Endothelial cell of hepatic sinusoid (primary cell): ENCODE measurements at regions not wholly inside any gene's neighbourhood (a gene's known extent, or its start where the extent isn't known, plus 50 kb on each side); places are given as distances from the start of the nearest gene placed in this dataset.

Experiments
- in situ Hi-C: cut with HindIII; loops from 2 replicates; pipeline ENCODE4 v1.10.0; 2017; ENCODE audit warnings: low sequenced_read_pairs

DNA sequence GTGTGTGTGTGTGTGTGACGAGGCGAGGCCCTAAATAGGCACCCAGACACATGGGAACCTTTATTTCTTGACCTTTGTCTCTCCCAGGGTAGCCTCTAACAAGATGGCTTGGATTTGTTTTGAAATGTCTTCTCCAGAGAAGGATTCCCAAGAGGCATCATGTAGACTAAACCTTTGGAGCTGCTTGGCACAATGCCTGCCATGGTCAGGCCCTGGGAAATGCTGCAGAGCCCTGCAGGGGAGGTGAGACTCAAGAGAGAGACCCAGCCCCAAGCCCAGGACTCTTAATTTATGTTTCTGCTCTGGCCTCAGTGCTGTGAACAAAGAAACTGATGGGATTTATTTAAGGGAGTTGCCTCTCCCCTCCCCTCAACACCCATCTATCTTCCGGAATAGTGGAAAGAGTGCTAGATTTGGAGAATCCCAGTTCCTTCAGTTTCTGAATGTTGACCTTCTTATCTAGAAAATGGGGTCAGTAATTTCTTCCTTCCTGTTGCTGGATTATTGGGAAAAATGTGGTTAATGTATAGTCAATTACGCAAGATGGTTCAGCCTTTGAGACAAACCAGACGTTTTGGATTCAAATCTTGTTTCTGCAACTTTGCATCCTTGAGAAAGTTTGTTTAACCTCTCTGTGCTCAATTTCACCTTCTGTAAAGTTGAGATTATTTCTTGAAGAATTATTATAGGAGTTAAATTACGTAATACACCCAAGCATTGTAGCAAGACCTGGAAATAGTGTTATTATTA is 434.8 kb downstream of the MAFB start:
- in situ Hi-C loops = no loop called here

- in situ Hi-C loops = no loop called here
Observed at GRCh38 chr20:40251284-40251932, 437.6 kb downstream of the MAFB start.

DNA sequence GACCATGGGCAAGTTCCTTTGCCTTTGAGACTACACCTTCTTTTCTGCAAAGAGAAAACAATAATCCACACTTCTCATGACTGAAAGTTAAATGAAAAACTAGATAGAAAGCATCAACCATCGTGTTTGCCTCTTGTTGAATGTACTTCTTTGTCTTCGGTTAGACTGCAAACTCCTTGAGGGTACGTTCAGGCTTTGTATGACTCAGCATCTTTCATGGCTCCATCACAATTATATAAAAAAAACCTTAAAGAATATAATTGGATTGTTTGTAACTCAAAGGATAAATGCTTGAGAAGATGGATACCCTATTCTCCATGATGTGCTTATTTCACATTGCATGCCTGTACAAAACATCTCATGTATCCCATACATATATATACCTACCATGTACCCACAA is 439.2 kb downstream of the MAFB start:
- in situ Hi-C loops = no loop called here

DNA sequence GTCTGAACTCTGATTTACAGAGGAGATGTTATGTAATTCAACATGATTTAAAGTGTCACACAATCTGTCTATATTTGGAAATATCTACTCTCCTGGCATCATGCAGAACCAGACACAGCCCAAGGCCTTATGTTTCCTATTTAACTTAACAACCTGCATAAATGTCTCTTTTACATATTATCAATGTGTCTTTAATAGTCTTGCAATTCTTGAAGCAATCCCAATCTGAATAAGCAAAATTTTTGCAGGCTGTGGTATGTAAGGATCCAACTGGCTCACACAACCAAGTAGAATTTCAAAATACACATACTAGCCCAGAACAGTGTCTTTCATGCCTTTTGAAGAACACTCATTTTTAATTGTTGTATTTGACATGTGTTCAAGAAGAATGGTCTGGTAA is 443.2 kb downstream of the MAFB start:
- in situ Hi-C loops = no loop called here

- in situ Hi-C loops = no loop called here
Observed at GRCh38 chr20:40244286-40244685, 444.8 kb downstream of the MAFB start.

GRCh38 chr20:40241596-40242343 is 447.3 kb downstream of the MAFB start:
- in situ Hi-C loops = no loop called here

GRCh38 chr20:40238511-40238910 is 450.5 kb downstream of the MAFB start:
- in situ Hi-C loops = no loop called here

- in situ Hi-C loops = no loop called here
Observed at GRCh38 chr20:40234593-40234992, 454.4 kb downstream of the MAFB start.

DNA sequence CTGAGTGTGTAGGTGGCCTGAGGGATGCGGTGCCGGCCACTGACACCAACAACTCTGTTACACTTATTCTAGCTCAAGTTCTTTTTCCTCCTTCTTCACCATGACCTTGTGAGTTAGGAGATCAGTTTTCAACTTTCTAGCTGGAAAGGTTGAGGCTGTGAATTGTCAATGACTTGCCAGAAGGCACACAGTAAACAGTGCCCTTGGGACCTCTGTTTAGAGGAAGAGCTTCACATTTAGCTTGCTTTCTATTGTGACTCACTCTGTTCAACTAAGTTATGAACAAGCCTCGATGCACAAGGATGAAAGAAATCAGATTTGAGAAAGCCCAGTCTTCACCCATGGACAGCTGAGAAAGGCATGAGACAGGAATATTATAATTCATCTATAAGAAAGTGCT is 455.6 kb downstream of the MAFB start:
- in situ Hi-C loops = no loop called here

DNA sequence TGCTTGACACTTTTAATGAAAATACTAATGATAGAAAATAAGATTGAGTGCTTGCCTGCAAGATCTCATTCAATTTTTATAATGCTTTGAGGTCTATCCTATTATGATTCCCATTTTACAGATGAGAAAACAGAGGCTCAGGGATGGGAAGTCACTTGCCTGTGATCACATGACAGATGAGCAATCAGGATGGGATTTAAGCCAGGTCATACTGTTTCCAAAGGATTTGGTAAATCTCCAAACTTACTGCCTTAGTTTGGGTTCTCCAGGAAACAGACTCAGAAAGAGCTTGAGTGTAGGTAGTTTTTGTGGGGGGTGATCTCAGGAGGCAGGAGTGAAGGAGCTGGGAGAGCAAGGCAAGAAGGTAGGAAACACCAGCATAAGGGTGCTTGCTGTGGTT is 456.3 kb downstream of the MAFB start:
- in situ Hi-C loops = no loop called here

DNA sequence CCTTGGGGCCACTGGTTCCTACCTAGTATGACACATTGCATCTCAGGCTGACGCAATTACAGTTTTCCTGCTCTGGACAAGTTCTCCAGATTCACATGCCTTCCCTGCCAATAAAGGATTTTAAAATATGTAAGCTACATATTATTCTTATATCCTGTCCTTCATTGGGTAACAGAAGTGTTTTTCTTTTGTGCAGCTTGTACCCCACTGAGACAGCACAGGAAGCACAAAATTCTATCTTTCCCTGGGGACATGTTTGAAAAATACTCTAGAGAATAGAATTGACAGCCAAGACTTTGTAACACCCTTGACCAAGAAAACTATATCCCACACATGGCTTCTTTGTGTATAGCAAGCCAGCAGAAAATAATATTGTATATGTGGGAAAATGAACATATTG is 456.8 kb downstream of the MAFB start:
- in situ Hi-C loops = no loop called here

GRCh38 chr20:40230486-40230885 is 458.6 kb downstream of the MAFB start:
- in situ Hi-C loops = no loop called here

GRCh38 chr20:40225596-40225995 is 463.4 kb downstream of the MAFB start:
- in situ Hi-C loops = no loop called here

- in situ Hi-C loops = no loop called here
Observed at GRCh38 chr20:40223810-40224209, 465.2 kb downstream of the MAFB start.

- in situ Hi-C loops = no loop called here
Observed at GRCh38 chr20:40218971-40219370, 470.1 kb downstream of the MAFB start.

GRCh38 chr20:40218316-40218969 is 470.6 kb downstream of the MAFB start:
- in situ Hi-C loops = no loop called here

DNA sequence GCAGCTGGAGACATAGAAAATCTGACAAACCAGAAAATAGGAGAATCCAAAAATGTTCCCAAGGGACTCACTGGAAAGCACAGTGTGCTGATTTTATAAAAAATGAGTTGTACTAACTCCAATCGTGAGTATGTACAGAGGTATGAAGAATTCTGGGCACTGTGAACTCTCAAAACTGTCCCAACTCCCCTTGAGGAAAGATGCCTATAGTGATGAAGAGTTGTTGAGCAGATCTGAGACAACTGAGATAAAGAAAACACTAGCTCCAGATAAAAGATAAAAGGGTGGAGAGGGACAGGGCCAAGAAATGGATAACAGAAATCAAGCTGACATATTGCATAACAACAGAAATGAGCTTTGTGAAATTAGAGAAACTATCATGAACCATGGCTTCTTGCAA is 481.4 kb downstream of the MAFB start:
- in situ Hi-C loops = no loop called here

DNA sequence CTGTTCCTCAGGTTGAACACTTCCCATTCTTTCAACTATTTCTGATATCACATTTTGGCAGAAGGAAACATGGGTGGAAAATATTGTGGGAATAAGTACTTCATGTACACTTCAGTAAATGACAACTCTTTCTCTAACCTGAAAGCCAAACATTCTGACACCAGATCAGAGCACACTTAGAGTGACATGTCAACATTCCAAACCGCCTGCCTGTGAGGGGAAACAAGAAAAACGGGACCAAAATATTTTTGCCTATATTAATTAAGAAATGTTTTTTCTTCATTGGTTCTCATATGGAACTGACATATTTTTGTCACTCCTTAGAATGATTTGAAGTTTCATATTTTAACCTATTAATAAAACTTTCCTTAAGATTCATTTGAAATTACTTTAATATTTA is 483.1 kb downstream of the MAFB start:
- in situ Hi-C loops = no loop called here

GRCh38 chr20:40203032-40203431 is 486.0 kb downstream of the MAFB start:
- in situ Hi-C loops = no loop called here

- in situ Hi-C loops = no loop called here
Observed at GRCh38 chr20:40197691-40198090, 491.3 kb downstream of the MAFB start.

DNA sequence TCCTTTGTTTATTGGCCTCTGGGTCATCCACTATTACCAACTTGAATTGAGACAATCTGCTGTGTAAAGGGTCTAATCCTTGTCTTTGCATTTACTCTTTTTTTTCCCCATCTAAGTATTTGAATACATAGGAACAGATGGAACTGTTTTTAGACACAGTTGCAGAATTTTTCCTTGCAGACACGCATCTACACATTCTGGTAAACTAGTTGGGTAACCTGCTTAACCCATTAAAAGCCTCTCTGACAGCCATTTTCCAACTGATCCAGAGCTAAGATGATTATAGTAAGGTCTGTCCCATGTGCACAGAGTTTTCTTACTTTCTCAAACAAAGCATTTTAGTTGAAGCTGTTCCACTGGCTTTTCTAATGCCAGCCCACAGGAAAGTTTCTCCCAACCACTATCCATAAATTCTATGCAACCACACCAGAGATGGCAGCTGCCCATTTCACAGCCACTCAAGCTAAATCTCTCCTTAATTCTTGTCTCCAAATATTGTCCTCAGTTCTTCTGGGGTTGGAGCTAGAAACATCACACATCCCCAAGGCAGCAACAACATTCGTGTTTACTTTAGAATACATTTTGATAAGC is 492.1 kb downstream of the MAFB start:
- in situ Hi-C loops = no loop called here
